ENCODE measurements at regions not wholly inside any gene's neighbourhood (a gene's known extent, or its start where the extent isn't known, plus 50 kb on each side); places are given as distances from the start of the nearest gene placed in this dataset.

DNA sequence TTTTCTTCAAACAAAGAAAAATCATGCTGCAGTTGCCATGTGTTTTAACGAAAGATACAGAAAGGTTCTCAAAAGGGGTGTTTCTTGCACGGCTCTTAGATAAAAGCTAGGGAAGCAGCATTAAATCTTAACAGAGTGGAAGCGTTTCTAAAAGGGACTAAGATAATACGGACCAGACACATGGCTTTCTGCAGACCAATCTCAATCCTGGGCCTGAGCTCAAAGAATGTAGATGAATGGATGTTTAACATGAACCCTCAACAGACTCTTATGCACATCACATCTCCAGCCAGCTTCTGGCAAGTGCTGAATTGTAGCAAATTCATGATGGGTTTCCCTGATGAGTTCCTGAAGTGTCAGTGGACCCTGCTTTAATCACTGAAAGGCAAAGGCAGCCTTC lies 80.2 kb upstream of the COX10 start:
- no peak for DNase-seq
- TF ChIP-seq, protein P1, sequence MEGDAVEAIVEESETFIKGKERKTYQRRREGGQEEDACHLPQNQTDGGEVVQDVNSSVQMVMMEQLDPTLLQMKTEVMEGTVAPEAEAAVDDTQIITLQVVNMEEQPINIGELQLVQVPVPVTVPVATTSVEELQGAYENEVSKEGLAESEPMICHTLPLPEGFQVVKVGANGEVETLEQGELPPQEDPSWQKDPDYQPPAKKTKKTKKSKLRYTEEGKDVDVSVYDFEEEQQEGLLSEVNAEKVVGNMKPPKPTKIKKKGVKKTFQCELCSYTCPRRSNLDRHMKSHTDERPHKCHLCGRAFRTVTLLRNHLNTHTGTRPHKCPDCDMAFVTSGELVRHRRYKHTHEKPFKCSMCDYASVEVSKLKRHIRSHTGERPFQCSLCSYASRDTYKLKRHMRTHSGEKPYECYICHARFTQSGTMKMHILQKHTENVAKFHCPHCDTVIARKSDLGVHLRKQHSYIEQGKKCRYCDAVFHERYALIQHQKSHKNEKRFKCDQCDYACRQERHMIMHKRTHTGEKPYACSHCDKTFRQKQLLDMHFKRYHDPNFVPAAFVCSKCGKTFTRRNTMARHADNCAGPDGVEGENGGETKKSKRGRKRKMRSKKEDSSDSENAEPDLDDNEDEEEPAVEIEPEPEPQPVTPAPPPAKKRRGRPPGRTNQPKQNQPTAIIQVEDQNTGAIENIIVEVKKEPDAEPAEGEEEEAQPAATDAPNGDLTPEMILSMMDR (IDR thresholded peaks at IDR 0.05): no peak
- no peaks in the 10 kb centered on the region for H3K27me3 Mint-ChIP-seq
- H3K4me3 Mint-ChIP-seq: no peak overlapping the region
- H3K36me3 Mint-ChIP-seq (ENCODE audit: low read depth): no peaks in the 10 kb centered on the region
- CTCF ChIA-PET: no interaction called here
- ATAC-seq (ENCODE audit: low read depth): no peak
- POLR2A ChIA-PET: no interaction called here
- H3K4me1 Mint-ChIP-seq: peaks cover 5% of the 10 kb centered on the region
- H3K27ac Mint-ChIP-seq: no peak overlapping the region
- intact Hi-C loops (cut with micrococcal nuclease): no loop called here
- no peaks in the 10 kb centered on the region for H3K9me3 Mint-ChIP-seq

DNA sequence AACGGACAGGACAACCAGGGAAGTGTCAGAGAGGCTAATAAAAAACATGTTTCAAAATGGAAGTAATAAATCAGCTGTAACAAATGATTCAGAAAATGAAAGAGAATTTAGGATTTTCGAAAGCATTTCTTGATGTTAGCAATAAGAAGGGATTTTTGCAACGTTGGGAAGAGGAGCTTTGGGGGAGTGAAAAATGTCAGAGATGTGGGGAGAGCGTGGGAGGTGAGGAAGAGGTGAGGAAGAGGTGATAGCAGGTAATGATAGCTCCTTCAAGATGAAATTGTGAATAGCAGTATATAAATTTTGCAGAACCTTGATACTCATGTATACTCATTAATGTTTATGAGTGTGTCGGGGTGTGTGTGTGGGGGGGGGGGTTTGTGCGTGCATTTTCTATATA lies 76.2 kb upstream of the COX10 start:
- H3K27me3 Mint-ChIP-seq: no peaks in the 10 kb centered on the region
- CTCF ChIA-PET: no interaction called here
- TF ChIP-seq, protein P1 (IDR thresholded peaks at IDR 0.05): no peak

DNA sequence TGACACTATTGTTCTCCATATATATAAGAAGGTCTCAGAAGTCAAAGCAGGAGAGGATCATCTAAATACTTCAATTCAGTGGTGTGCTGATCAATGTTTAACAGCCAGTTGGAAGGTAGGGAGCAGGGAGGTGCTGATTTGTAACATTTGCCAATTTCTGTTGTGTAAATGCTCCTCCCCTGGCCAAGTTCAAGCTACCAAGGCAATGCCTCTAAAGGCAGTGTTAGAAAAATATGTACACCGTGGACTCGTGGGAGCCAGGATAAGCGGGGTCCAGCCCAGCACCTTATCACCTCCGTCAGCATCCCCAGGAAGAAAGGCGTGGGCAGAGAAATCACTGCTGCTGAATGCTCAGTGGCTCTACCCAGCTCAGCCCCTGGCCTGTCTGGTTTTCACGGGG lies 75.3 kb upstream of the COX10 start:
- CTCF ChIA-PET: no interaction called here
- peaks cover 5% of the 10 kb centered on the region for H3K4me1 Mint-ChIP-seq

More for the DNA sequence above, 76.2 kb upstream of the COX10 start:
- ATAC-seq (ENCODE audit: low read depth): no peak
- H3K4me1 Mint-ChIP-seq: peaks cover 5% of the 10 kb centered on the region
- intact Hi-C loops (cut with micrococcal nuclease): no loop called here
- no peak for DNase-seq
- H3K9me3 Mint-ChIP-seq: no peaks in the 10 kb centered on the region
- H3K27ac Mint-ChIP-seq: no peak overlapping the region
- no peak overlapping the region for H3K4me3 Mint-ChIP-seq
- H3K36me3 Mint-ChIP-seq (ENCODE audit: low read depth): no peaks in the 10 kb centered on the region
- POLR2A ChIA-PET: no interaction called here

DNA sequence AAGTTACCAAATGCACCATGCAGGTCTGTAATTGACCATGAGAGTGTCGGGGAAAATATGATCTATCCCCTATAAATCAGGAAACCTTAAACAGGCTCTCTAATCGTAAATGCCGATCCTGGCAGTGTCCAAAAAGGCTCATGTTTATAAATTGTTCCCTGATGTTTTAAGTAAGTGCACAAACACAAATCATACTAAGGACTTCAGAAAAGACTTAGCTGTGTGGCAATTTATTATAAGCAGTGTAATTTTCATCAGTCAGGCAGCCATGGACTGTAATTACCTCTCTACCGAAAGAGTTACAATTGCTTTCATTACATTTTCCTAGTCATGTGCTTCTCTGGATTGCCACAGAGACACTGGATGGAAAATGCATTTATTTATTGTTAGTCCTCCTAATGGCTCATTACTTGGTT lies 73.4 kb upstream of the COX10 start:
- CTCF ChIA-PET: no interaction called here
- intact Hi-C loops (cut with micrococcal nuclease): no loop called here
- POLR2A ChIA-PET: no interaction called here
- DNase-seq: no peak
- TF ChIP-seq, protein P1 (IDR thresholded peaks at IDR 0.05): no peak
- no peak for ATAC-seq (ENCODE audit: low read depth)
- Mint-ChIP-seq H3K9me3 (peaks cover 1% of the 10 kb centered on the region), H3K27me3 (no peaks in the 10 kb centered on the region), H3K4me1 (peaks cover 5% of the 10 kb centered on the region), H3K4me3 (no peak overlapping the region), H3K36me3 (ENCODE audit: low read depth) (no peaks in the 10 kb centered on the region), H3K27ac (no peak overlapping the region)

More for the DNA sequence above, 75.3 kb upstream of the COX10 start:
- POLR2A ChIA-PET: no interaction called here
- ATAC-seq (ENCODE audit: low read depth): no peak
- Mint-ChIP-seq H3K27me3 (no peaks in the 10 kb centered on the region), H3K27ac (no peak overlapping the region), H3K36me3 (ENCODE audit: low read depth) (no peaks in the 10 kb centered on the region), H3K4me3 (no peak overlapping the region), H3K9me3 (no peaks in the 10 kb centered on the region)
- intact Hi-C loops (cut with micrococcal nuclease): no loop called here
- TF ChIP-seq, protein P1 (IDR thresholded peaks at IDR 0.05): no peak
- no peak for DNase-seq

DNA sequence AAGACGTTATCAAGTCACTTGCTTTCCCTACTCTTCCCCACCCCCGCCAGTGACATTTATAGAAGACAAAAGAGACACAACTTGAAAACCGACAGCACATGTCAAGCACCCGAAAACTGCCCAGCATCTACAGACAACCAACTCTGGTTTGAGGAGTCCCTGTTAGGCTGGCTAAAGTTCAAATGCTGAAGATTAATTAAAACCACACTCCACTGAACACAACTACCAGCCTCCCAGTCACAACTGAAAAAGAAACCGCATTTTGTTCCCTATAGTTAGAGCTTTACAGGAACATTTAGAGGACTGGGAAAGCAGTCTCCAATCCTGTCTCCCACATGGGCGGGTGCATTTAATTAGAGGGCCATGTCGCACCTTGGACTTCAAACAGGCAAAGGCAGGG lies 73.0 kb upstream of the COX10 start:
- TF ChIP-seq, protein P1 (IDR thresholded peaks at IDR 0.05): no peak
- intact Hi-C loops (cut with micrococcal nuclease): no loop called here
- ChIA-PET CTCF (no interaction called here), POLR2A (no interaction called here)
- Mint-ChIP-seq H3K27me3 (no peaks in the 10 kb centered on the region), H3K4me3 (no peak overlapping the region), H3K36me3 (ENCODE audit: low read depth) (peaks cover 2% of the 10 kb centered on the region), H3K9me3 (peaks cover 4% of the 10 kb centered on the region), H3K27ac (no peak overlapping the region), H3K4me1 (peaks cover 5% of the 10 kb centered on the region)
- ATAC-seq (ENCODE audit: low read depth) (no peak), DNase-seq (no peak)
